ENCODE measurements at regions not wholly inside any gene's neighbourhood (a gene's known extent, or its start where the extent isn't known, plus 50 kb on each side); places are given as distances from the start of the nearest gene placed in this dataset.

DNA sequence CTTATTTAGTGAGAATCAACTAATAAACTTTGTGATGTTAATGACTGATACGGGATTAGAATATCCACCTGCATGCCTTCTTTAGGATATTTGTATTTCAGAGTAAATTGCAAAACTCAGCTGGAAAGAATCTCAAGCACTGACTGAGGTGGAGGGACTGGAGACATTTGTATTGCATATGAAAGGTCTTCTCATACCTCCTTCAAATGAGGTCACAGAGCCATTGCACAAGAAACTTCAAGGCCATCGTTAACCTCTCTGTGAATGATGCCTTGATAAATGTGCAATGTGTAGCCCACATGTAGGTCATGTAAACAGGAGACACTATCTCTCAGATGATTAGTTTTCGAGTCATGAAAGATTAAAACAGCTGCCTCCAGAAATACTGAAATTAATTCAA, 531.7 kb upstream of the PLXNA2 start (continued):
- TF ChIP-seq, protein P1, sequence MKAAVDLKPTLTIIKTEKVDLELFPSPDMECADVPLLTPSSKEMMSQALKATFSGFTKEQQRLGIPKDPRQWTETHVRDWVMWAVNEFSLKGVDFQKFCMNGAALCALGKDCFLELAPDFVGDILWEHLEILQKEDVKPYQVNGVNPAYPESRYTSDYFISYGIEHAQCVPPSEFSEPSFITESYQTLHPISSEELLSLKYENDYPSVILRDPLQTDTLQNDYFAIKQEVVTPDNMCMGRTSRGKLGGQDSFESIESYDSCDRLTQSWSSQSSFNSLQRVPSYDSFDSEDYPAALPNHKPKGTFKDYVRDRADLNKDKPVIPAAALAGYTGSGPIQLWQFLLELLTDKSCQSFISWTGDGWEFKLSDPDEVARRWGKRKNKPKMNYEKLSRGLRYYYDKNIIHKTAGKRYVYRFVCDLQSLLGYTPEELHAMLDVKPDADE (IDR thresholded peaks at IDR 0.05), result no peak
- TF ChIP-seq ZNF331 (CRISPR knock-in tag; IDR thresholded peaks at IDR 0.05; ENCODE audit: low read depth), result no peak
- TF ChIP-seq EZH2phosphoT487 (IDR thresholded peaks at IDR 0.05; ENCODE audit: unreplicated experiment), result no peak
- TF ChIP-seq EZH2 (IDR thresholded peaks at IDR 0.05; ENCODE audit: low read depth, unreplicated experiment), result no peak
- no peak for TF ChIP-seq CREB1 (CRISPR knock-in tag; IDR thresholded peaks at IDR 0.05; ENCODE audit: low read depth)
- TF ChIP-seq ZNF114 (CRISPR knock-in tag; IDR thresholded peaks at IDR 0.05), result no peak
- no peak for TF ChIP-seq STAT1 (IDR thresholded peaks at IDR 0.05; ENCODE audit: unreplicated experiment)

DNA sequence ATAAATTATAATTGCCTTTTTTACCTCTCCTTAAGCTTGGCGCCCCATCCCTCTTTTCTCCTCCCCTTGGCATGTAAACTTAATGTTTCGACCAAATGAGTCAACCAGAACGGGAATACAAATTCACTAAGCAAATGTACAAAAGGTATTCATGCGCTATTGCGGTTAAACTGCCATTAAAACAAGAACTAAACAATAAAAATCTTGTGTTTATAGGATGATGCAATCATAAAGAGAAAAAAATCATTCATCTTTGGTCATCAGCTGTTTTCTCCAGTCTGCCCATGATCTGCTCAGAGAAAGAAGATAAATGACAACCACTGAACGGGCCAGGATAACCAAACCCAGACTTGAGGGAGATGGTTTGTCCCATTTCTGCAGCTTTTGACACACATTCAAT, 534.2 kb upstream of the PLXNA2 start:
- Mint-ChIP-seq H3K27me3 (ENCODE audit: insufficient read depth, low read depth, poor library complexity) (no peaks in the 10 kb centered on the region), H3K9me3 (no peaks in the 10 kb centered on the region), H3K4me3 (no peak overlapping the region)
- TF ChIP-seq, protein P2, sequence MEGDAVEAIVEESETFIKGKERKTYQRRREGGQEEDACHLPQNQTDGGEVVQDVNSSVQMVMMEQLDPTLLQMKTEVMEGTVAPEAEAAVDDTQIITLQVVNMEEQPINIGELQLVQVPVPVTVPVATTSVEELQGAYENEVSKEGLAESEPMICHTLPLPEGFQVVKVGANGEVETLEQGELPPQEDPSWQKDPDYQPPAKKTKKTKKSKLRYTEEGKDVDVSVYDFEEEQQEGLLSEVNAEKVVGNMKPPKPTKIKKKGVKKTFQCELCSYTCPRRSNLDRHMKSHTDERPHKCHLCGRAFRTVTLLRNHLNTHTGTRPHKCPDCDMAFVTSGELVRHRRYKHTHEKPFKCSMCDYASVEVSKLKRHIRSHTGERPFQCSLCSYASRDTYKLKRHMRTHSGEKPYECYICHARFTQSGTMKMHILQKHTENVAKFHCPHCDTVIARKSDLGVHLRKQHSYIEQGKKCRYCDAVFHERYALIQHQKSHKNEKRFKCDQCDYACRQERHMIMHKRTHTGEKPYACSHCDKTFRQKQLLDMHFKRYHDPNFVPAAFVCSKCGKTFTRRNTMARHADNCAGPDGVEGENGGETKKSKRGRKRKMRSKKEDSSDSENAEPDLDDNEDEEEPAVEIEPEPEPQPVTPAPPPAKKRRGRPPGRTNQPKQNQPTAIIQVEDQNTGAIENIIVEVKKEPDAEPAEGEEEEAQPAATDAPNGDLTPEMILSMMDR (conservative IDR thresholded peaks at IDR 0.05; ENCODE audit: low read depth in 2 of 2), result no peak
- TF ChIP-seq EZH2 (IDR thresholded peaks at IDR 0.05; ENCODE audit: low read depth, unreplicated experiment) (no peak), ZNF331 (CRISPR knock-in tag; IDR thresholded peaks at IDR 0.05; ENCODE audit: low read depth) (no peak), NANOG (IDR thresholded peaks at IDR 0.05; ENCODE audit: borderline replicate concordance) (no peak), POLR2AphosphoS5 (IDR thresholded peaks at IDR 0.05; ENCODE audit: low read depth) (no peak), JUNB (IDR thresholded peaks at IDR 0.05; ENCODE audit: unreplicated experiment) (no peak), ZNF114 (CRISPR knock-in tag; IDR thresholded peaks at IDR 0.05) (no peak), CREB1 (CRISPR knock-in tag; IDR thresholded peaks at IDR 0.05; ENCODE audit: low read depth) (no peak), EZH2phosphoT487 (IDR thresholded peaks at IDR 0.05; ENCODE audit: unreplicated experiment) (no peak)
- TF ChIP-seq, protein P3, sequence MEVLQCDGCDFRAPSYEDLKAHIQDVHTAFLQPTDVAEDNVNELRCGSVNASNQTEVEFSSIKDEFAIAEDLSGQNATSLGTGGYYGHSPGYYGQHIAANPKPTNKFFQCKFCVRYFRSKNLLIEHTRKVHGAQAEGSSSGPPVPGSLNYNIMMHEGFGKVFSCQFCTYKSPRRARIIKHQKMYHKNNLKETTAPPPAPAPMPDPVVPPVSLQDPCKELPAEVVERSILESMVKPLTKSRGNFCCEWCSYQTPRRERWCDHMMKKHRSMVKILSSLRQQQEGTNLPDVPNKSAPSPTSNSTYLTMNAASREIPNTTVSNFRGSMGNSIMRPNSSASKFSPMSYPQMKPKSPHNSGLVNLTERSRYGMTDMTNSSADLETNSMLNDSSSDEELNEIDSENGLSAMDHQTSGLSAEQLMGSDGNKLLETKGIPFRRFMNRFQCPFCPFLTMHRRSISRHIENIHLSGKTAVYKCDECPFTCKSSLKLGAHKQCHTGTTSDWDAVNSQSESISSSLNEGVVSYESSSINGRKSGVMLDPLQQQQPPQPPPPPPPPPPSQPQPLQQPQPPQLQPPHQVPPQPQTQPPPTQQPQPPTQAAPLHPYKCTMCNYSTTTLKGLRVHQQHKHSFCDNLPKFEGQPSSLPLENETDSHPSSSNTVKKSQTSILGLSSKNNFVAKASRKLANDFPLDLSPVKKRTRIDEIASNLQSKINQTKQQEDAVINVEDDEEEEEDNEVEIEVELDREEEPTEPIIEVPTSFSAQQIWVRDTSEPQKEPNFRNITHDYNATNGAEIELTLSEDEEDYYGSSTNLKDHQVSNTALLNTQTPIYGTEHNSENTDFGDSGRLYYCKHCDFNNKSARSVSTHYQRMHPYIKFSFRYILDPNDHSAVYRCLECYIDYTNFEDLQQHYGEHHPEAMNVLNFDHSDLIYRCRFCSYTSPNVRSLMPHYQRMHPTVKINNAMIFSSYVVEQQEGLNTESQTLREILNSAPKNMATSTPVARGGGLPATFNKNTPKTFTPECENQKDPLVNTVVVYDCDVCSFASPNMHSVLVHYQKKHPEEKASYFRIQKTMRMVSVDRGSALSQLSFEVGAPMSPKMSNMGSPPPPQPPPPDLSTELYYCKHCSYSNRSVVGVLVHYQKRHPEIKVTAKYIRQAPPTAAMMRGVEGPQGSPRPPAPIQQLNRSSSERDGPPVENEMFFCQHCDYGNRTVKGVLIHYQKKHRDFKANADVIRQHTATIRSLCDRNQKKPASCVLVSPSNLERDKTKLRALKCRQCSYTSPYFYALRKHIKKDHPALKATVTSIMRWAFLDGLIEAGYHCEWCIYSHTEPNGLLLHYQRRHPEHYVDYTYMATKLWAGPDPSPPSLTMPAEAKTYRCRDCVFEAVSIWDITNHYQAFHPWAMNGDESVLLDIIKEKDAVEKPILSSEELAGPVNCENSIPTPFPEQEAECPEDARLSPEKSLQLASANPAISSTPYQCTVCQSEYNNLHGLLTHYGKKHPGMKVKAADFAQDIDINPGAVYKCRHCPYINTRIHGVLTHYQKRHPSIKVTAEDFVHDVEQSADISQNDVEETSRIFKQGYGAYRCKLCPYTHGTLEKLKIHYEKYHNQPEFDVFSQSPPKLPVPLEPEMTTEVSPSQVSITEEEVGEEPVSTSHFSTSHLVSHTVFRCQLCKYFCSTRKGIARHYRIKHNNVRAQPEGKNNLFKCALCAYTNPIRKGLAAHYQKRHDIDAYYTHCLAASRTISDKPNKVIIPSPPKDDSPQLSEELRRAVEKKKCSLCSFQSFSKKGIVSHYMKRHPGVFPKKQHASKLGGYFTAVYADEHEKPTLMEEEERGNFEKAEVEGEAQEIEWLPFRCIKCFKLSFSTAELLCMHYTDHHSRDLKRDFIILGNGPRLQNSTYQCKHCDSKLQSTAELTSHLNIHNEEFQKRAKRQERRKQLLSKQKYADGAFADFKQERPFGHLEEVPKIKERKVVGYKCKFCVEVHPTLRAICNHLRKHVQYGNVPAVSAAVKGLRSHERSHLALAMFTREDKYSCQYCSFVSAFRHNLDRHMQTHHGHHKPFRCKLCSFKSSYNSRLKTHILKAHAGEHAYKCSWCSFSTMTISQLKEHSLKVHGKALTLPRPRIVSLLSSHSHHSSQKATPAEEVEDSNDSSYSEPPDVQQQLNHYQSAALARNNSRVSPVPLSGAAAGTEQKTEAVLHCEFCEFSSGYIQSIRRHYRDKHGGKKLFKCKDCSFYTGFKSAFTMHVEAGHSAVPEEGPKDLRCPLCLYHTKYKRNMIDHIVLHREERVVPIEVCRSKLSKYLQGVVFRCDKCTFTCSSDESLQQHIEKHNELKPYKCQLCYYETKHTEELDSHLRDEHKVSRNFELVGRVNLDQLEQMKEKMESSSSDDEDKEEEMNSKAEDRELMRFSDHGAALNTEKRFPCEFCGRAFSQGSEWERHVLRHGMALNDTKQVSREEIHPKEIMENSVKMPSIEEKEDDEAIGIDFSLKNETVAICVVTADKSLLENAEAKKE (CRISPR knock-in tag; IDR thresholded peaks at IDR 0.05), result no peak
- TF ChIP-seq, protein P4, sequence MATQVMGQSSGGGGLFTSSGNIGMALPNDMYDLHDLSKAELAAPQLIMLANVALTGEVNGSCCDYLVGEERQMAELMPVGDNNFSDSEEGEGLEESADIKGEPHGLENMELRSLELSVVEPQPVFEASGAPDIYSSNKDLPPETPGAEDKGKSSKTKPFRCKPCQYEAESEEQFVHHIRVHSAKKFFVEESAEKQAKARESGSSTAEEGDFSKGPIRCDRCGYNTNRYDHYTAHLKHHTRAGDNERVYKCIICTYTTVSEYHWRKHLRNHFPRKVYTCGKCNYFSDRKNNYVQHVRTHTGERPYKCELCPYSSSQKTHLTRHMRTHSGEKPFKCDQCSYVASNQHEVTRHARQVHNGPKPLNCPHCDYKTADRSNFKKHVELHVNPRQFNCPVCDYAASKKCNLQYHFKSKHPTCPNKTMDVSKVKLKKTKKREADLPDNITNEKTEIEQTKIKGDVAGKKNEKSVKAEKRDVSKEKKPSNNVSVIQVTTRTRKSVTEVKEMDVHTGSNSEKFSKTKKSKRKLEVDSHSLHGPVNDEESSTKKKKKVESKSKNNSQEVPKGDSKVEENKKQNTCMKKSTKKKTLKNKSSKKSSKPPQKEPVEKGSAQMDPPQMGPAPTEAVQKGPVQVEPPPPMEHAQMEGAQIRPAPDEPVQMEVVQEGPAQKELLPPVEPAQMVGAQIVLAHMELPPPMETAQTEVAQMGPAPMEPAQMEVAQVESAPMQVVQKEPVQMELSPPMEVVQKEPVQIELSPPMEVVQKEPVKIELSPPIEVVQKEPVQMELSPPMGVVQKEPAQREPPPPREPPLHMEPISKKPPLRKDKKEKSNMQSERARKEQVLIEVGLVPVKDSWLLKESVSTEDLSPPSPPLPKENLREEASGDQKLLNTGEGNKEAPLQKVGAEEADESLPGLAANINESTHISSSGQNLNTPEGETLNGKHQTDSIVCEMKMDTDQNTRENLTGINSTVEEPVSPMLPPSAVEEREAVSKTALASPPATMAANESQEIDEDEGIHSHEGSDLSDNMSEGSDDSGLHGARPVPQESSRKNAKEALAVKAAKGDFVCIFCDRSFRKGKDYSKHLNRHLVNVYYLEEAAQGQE (IDR thresholded peaks at IDR 0.05; ENCODE audit: unreplicated experiment), result no peak

More for the DNA sequence above, 534.2 kb upstream of the PLXNA2 start:
- ATAC-seq (no peak), DNase-seq (ENCODE audit: low spot score) (no peak)
- Histone ChIP-seq H3F3A (replicated peaks; ENCODE audit: low read depth) (peaks cover 3% of the 10 kb centered on the region; the same call in 1 of the 2 replicates), H2AFZ (no peak overlapping the region), H3K9me2 (ENCODE audit: insufficient read depth) (peaks cover 24% of the 10 kb centered on the region), H3K27ac (ENCODE audit: low read depth) (no peak overlapping the region), H3K27me3 (ENCODE audit: insufficient read depth) (no peaks in the 10 kb centered on the region), H3K4me1 (ENCODE audit: insufficient read depth) (peaks cover 34% of the 10 kb centered on the region), H4K20me1 (replicated peaks; ENCODE audit: insufficient read depth) (no peaks in the 10 kb centered on the region), H3K36me3 (ENCODE audit: insufficient read depth) (no peaks in the 10 kb centered on the region), H3K79me2 (replicated peaks; ENCODE audit: insufficient read depth) (no peaks in the 10 kb centered on the region), H3K4me3 (no peak overlapping the region), H3K4me2 (no peak overlapping the region)
- H3K4me1 Mint-ChIP-seq, result peaks cover 3% of the 10 kb centered on the region; the same call in 2 of the 3 replicates
- no peak overlapping the region for H3K27ac Mint-ChIP-seq
- H3K36me3 Mint-ChIP-seq (ENCODE audit: low read depth), result peaks cover 6% of the 10 kb centered on the region; the same call in 2 of the 3 replicates

Measured in GM23338 (cell line).